GM20000 (cell line): ENCODE measurements at regions not wholly inside any gene's neighbourhood (a gene's known extent, or its start where the extent isn't known, plus 50 kb on each side); places are given as distances from the start of the nearest gene placed in this dataset.

Source experiments
- DNase-seq: peaks from one replicate; pipeline ENCODE4 v3.0.0; 2012; ENCODE audit warnings: low spot score
- CTCF ChIP-seq: IDR thresholded peaks from 2 replicates; pipeline ENCODE4 v1.5.1; 2012; ENCODE audit warnings: mild to moderate bottlenecking, control low read depth; ENCODE audit errors: extremely low read depth, missing control alignments

- DNase-seq = no peak
- no peak for TF ChIP-seq CTCF
These were observed 680.8 kb downstream of the NYAP2 start for GRCh38 chr2:226080334-226080733.

- DNase-seq = no peak
- no peak for TF ChIP-seq CTCF
These were observed 680.2 kb downstream of the NYAP2 start for GRCh38 chr2:226079671-226080181.

- DNase-seq = no peak
- no peak for TF ChIP-seq CTCF
These were observed 679.7 kb downstream of the NYAP2 start for GRCh38 chr2:226079196-226079595.

GRCh38 chr2:226078666-226079065 is 679.2 kb downstream of the NYAP2 start:
- DNase-seq = no peak

GRCh38 chr2:226077841-226078240 is 678.3 kb downstream of the NYAP2 start:
- DNase-seq = no peak
- TF ChIP-seq CTCF = no peak

More at GRCh38 chr2:226078666-226079065, 679.2 kb downstream of the NYAP2 start:
- TF ChIP-seq CTCF = no peak

GRCh38 chr2:226077031-226077430 is 677.5 kb downstream of the NYAP2 start:
- DNase-seq = no peak
- TF ChIP-seq CTCF = no peak

GRCh38 chr2:226076529-226076928 is 677.0 kb downstream of the NYAP2 start:
- no peak for DNase-seq
- no peak for TF ChIP-seq CTCF
